Spleen (tissue), 7 donors: ENCODE measurements at regions not wholly inside any gene's neighbourhood (a gene's known extent, or its start where the extent isn't known, plus 50 kb on each side); places are given as distances from the start of the nearest gene placed in this dataset.

ENCODE experiments used
- CTCF ChIP-seq, 11 experiments: fragments of 200-600 bp in 7 of 11; fragments of 450-650 bp in 4 of 11; sonication (generic) in 4 of 11; IDR thresholded peaks in 8 of 11; conservative IDR thresholded peaks in 3 of 11; 1 replicate in 7 of 11; 2 replicates in 4 of 11; pipeline versions ENCODE4 v1.4.0 to v1.8.0; 2016 to 2021; ENCODE audit warnings: antibody characterized with exemption in 11 of 11, inconsistent platforms in 4 of 11, mild to moderate bottlenecking in 1 of 11
- POLR2A ChIP-seq, 3 donors: fragments of 450-650 bp; IDR thresholded peaks; one replicate each; pipeline ENCODE4 v1.5.1; 2017; ENCODE audit warnings: antibody characterized with exemption in 3 of 3, mild to moderate bottlenecking in 1 of 3
- donor health status: DM: no; HTN: no; CAD: no; lungs with moderate emphysema.
- donor health status: DM: no; HTN: no; CAD: no.
- donor health status: DM: no; HTN: no; CAD: no.

GRCh38 chr1:5493851-5494311, 498.3 kb downstream of the NPHP4 start:
- TF ChIP-seq CTCF (IDR thresholded peaks at IDR 0.05 in 8 of 11, conservative IDR thresholded peaks at IDR 0.05 in 3 of 11) (no peak), POLR2A (IDR thresholded peaks at IDR 0.05) (no peak)
